Epithelial cell of esophagus (primary cell): ENCODE measurements at regions not wholly inside any gene's neighbourhood (a gene's known extent, or its start where the extent isn't known, plus 50 kb on each side); places are given as distances from the start of the nearest gene placed in this dataset.
"Not testable (repeated sequence)": the region's sequence is repeated elsewhere in the genome, so short reads cannot be mapped to it uniquely, and the experiment has no call there.

Experiments
- DNase-seq: peaks from one replicate; pipeline ENCODE4 v3.0.0; 2010; ENCODE audit warnings: low read depth
- H3K4me3 ChIP-seq: 2 replicates; pipeline ENCODE4 v1.5.1; 2011; ENCODE audit warnings: mild to moderate bottlenecking, low read length, control low read depth
- CTCF ChIP-seq: IDR thresholded peaks from 2 replicates; pipeline ENCODE4 v1.5.1; 2011; ENCODE audit warnings: low read depth, mild to moderate bottlenecking, low read length, control low read depth, inconsistent platforms; ENCODE audit not compliant: insufficient read depth; ENCODE audit errors: missing control alignments

GRCh38 chr6:113719545-113719944 lies 137.6 kb upstream of the MARCKS start:
- DNase-seq, result peak; percentile 70
- H3K4me3 ChIP-seq, result no peak overlapping the region
- no peak for TF ChIP-seq CTCF

- H3K4me3 ChIP-seq, result no peak overlapping the region
- DNase-seq, result no peak
- no peak for TF ChIP-seq CTCF
Observed at GRCh38 chr6:113723182-113723581, 134.0 kb upstream of the MARCKS start.

GRCh38 chr6:113724927-113725326 lies 132.2 kb upstream of the MARCKS start:
- not testable (repeated sequence) for DNase-seq, H3K4me3 ChIP-seq

- no peak for DNase-seq
- TF ChIP-seq CTCF, result no peak
- no peak overlapping the region for H3K4me3 ChIP-seq
Observed at GRCh38 chr6:113731541-113731940, 125.6 kb upstream of the MARCKS start.

DNA sequence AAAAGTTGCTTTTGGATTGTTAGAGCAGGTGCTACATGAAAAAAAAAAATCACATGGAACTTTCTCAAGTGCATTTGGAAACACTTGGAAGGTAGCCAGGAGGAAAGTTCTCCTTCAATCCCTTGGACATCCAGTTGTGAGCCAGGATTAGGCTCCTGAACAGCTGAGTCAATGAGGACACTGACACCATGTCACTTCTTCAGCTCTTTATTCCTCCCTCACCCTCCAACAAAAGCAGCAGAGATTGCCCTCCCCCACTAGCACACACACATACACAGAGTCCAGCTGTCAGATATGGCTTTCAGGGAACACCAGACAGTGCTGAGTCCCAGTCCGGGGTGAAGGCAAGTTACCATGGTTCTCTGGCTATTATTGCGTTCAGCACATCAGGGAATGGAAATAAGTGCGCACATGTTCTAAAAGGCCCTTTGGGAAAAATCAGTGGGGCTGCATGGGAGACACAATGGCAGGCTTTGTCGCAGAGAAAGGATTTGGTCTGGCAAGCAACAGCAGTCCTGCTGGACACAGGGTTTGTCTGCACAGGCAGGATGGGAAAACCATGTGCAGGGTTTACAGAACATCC lies 124.7 kb upstream of the MARCKS start:
- peak; percentile 25 for DNase-seq
- no peak for TF ChIP-seq CTCF
- H3K4me3 ChIP-seq, result no peak overlapping the region

DNA sequence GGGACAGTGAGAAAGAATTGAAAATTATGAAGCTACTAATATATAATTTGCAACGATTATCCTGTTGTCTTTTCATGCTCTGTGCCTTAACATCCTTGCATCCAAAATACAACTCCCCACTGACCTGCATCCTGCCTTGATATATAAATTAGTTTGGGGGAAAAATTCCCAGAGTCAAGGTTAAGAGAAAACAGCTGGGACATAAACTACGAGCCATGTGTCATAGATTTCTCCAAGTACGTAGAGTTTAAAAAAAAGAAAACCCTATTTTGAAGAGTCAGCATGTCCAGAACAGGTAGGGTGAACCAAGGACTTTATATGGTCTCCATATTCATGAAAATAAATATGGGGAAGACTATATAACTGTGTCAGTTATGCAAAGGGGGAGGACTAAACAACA lies 123.8 kb upstream of the MARCKS start:
- no peak for TF ChIP-seq CTCF
- DNase-seq, result no peak
- H3K4me3 ChIP-seq, result no peak overlapping the region

DNA sequence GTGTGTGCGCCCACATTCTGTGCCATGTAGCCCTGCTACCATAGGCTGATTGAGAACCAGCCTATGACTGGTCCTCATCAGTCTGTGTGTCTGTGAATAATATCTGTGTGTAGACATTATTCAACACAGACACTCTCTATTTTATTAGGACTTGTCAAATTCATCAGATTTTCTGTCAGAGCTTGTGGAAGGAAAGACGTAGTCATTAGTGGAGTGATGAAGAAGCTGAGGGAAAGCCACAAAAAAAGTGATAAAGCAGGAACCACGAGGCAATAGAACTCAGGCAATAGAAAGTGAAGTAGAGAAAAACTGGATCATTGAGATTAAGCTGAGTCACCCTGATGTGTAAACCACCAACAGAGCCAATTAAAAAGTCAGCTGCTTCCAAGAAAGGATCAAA lies 122.2 kb upstream of the MARCKS start:
- DNase-seq, result peak; percentile 61
- no peak overlapping the region for H3K4me3 ChIP-seq
- TF ChIP-seq CTCF, result no peak
